HAP-1 (cell line): ENCODE measurements at regions not wholly inside any gene's neighbourhood (a gene's known extent, or its start where the extent isn't known, plus 50 kb on each side); places are given as distances from the start of the nearest gene placed in this dataset.

ENCODE experiments used
- DNase-seq, 2 experiments: peaks; one replicate each; pipeline ENCODE4 v3.0.0-alpha.2; 2016 to 2020; ENCODE audit warnings: low spot score in 2 of 2
- H3K27me3 ChIP-seq: fragments of 250-450 bp; sonication (Bioruptor Pico); 2 replicates; pipeline ENCODE4 v1.5.1; 2020; ENCODE audit warnings: low read depth, mild to moderate bottlenecking, moderate library complexity
- H3K36me3 ChIP-seq: fragments of 250-450 bp; sonication (Bioruptor Pico); replicated peaks from 2 replicates; pipeline ENCODE4 v1.5.1; 2020; ENCODE audit warnings: mild to moderate bottlenecking
- H3K4me1 ChIP-seq: fragments of 250-450 bp; sonication (Bioruptor Pico); 2 replicates; pipeline ENCODE4 v1.5.1; 2020; ENCODE audit warnings: mild to moderate bottlenecking
- H3K4me3 ChIP-seq: fragments of 250-450 bp; sonication (Bioruptor Pico); 2 replicates; pipeline ENCODE4 v1.5.1; 2020; ENCODE audit warnings: mild to moderate bottlenecking, moderate library complexity
- H3K9me3 ChIP-seq: fragments of 250-450 bp; sonication (Bioruptor Pico); 2 replicates; pipeline ENCODE4 v1.5.1; 2020; ENCODE audit warnings: mild to moderate bottlenecking, moderate library complexity
- in situ Hi-C: fragments of 300-500 bp; cut with MboI; formaldehyde crosslinking; loops from 3 replicates; pipeline ENCODE4 v1.14.3; 2020; ENCODE audit warnings: low sequenced_read_pairs, inconsistent platforms, mixed read lengths

DNA sequence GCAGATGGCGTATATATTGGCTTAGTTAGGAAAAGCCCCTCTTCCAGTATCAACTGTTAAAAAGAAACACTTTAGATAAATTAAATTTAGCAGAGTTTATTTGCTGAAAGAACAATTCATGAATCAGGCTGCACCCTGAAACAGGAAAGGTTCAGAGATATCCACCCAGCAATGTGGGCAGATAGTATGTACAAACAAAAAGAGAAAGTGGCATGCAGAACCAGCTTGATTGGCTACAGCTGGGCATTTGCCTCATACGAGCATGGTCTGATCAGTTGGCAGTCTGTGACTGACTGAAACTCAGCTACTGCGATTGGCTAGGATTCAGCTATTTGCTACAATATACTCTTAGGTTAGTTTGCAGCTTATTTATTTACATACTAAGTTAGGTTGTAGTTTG is 98.2 kb downstream of the ZC3H11B start:
- no peaks in the 10 kb centered on the region for H3K4me1 ChIP-seq
- no peaks in the 10 kb centered on the region for H3K9me3 ChIP-seq
- H3K36me3 ChIP-seq = no peaks in the 10 kb centered on the region
- H3K4me3 ChIP-seq = no peak overlapping the region
- in situ Hi-C loops = no loop called here
- DNase-seq = no peak
- no peaks in the 10 kb centered on the region for H3K27me3 ChIP-seq

DNA sequence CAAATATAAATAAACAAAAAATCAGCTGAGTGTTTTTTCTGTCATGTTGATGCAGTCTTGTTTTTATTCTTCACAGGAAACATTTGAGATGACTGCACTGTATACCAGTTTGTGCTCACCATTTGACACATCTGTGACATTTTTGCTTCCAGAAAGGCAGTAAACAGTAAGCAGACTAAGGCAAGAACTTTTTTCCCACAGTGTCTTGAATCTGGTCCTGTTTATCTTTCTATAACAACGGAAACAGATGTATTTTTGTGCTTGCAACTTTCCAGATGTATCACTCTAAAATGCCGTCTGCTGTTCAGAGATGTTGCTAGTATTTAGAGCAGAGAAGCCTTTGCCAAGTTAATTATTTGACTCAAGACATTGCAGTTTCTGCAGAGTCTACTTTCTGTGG is 105.5 kb downstream of the ZC3H11B start:
- no peaks in the 10 kb centered on the region; the same call in 1 of the 2 replicates for H3K9me3 ChIP-seq
- no peak for DNase-seq
- H3K4me3 ChIP-seq = no peak overlapping the region
- in situ Hi-C loops = no loop called here
- no peaks in the 10 kb centered on the region for H3K36me3 ChIP-seq
- no peaks in the 10 kb centered on the region for H3K27me3 ChIP-seq
- no peaks in the 10 kb centered on the region for H3K4me1 ChIP-seq

DNA sequence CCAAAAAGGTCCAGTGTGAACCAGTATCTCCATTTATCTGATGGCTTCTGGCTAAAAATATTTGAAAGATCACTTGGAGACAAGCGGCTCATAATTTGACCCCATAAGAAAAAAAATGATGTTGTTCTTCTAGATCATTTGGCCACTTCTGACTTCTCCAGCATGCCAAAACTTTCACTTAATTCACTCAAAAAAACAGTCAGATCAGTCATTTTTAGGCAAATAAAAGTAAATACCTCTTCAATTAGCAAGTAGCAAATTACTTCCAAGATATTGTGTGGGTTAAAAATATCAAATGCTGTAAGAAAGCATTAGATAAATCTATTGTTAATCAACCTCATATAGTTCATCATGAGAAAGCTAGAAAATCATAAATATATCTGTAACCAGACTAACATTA is 106.0 kb downstream of the ZC3H11B start:
- Histone ChIP-seq H3K9me3 (peaks cover 2% of the 10 kb centered on the region; the same call in 1 of the 2 replicates), H3K4me3 (no peak overlapping the region), H3K36me3 (no peaks in the 10 kb centered on the region), H3K4me1 (no peaks in the 10 kb centered on the region), H3K27me3 (no peaks in the 10 kb centered on the region)
- in situ Hi-C loops = no loop called here
- no peak for DNase-seq

DNA sequence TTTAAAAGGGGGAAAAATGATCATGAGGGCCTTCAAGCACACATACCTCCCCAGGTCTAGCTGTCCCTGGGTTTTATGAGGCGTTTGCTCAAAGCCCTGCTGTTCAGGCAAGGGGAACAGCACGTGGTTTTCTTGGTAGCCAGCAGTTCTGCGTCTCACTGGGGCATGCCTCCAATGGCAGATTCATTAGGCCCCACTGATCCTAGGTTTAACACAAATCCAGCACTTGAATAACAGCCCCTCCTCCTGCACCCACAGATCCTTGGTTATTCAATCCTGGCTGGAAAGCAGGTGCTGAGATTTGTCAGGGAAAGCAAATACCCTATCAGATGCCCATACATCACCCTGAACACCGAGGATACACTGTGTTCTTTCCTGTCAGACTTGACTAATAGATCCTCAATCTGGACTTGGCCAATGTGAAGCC is 106.4 kb downstream of the ZC3H11B start:
- no peak for DNase-seq
- peaks cover 2% of the 10 kb centered on the region; the same call in 1 of the 2 replicates for H3K9me3 ChIP-seq
- no peaks in the 10 kb centered on the region for H3K36me3 ChIP-seq
- no peaks in the 10 kb centered on the region for H3K27me3 ChIP-seq
- H3K4me3 ChIP-seq = no peak overlapping the region
- no peaks in the 10 kb centered on the region for H3K4me1 ChIP-seq
- in situ Hi-C loops = no loop called here

DNA sequence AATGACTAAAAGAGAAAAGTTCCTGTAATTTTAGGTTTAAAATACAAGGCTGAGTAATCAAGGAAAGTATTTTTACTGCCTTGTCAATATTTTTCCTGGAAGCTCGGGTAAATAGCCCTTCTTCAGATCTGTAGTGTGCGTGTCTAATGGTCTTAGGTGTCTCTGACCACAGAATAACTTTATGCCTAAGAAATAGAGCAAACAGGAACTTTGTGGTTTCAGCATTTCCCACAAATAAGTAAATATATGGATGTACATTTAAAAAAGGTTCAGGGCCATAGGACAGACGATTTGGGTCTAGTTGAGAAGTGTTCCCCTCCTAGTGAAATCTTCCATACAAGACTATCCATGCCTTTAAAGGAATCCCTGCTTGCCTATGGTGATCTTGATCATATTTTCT is 107.0 kb downstream of the ZC3H11B start:
- no peak overlapping the region for H3K4me3 ChIP-seq
- H3K4me1 ChIP-seq = no peaks in the 10 kb centered on the region
- in situ Hi-C loops = no loop called here
- no peaks in the 10 kb centered on the region for H3K36me3 ChIP-seq
- H3K27me3 ChIP-seq = no peaks in the 10 kb centered on the region
- peaks cover 2% of the 10 kb centered on the region; the same call in 1 of the 2 replicates for H3K9me3 ChIP-seq
- no peak for DNase-seq

DNA sequence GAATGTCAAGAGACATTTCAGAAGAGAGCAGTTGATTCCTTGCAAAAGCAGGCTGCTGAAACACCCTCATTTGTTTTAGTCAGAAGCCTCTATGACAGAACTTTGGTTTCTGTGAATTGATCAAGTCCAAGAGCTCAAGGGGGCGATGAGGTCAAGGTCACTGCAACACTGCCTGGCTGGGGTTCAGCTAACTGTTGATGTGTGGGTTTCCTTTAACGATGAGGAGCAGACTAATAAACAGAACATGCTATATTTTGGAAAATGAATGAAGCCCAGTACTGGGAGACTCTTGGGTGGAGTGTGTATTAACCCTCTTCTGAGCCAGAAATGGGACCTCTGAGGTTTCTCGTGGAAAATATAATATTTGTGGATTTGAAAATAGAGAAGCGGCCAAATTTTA is 109.3 kb downstream of the ZC3H11B start:
- no peaks in the 10 kb centered on the region for H3K27me3 ChIP-seq
- no peaks in the 10 kb centered on the region for H3K36me3 ChIP-seq
- no peaks in the 10 kb centered on the region for H3K4me1 ChIP-seq
- H3K9me3 ChIP-seq = peaks cover 2% of the 10 kb centered on the region; the same call in 1 of the 2 replicates
- H3K4me3 ChIP-seq = no peak overlapping the region
- no peak for DNase-seq
- in situ Hi-C loops = no loop called here

DNA sequence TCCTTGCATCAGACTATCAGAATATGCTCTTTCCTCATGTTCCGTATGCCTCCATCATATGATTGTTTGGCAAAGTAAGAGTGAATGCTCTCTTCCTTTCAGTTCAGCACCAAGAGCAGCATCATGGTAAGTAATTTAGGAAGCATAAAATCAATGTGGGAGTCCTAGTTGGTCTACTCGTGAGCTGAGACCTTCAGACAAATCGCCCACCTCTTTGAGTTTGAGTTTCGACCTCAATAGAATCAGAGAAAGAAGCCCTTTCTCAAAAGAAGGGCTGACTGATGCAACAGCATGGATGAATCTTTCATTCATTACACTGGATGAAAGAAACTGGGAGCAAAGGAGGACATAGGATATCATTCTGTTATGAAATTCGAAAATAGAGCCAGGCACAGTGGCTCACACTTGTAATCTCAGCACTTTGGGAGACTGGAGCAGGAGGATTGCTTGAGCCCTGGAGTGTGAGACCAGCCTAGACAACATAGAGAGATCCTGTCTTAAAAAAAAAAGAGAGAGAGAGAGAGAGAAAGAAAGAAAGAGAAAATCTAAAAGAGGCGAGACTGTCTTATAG is 112.5 kb downstream of the ZC3H11B start:
- Histone ChIP-seq H3K4me1 (no peaks in the 10 kb centered on the region), H3K36me3 (no peaks in the 10 kb centered on the region), H3K9me3 (peaks cover 2% of the 10 kb centered on the region; the same call in 1 of the 2 replicates), H3K27me3 (no peaks in the 10 kb centered on the region), H3K4me3 (no peak overlapping the region)
- no peak for DNase-seq
- in situ Hi-C loops = no loop called here

DNA sequence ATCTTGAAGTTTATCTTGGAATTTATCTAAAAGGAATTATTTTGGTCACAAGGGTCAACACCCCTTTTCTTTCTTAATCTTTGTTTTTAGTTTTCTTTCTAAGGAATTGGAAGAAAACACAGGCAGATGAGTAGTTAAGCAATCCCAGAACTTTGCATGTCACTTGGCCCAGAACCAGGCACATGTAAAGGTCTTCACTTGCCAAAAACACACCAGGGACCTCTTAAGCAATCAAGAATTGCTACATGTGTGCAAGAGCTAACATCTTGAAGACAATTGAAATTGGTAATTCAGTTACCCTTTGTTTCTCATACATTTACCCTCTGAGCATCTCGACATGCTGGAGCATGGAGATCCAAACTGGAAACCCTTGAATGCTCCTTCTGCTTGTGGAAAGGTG is 114.2 kb downstream of the ZC3H11B start:
- Histone ChIP-seq H3K9me3 (peaks cover 2% of the 10 kb centered on the region; the same call in 1 of the 2 replicates), H3K27me3 (no peaks in the 10 kb centered on the region), H3K4me3 (no peak overlapping the region), H3K4me1 (no peaks in the 10 kb centered on the region), H3K36me3 (no peaks in the 10 kb centered on the region)
- no peak for DNase-seq
- in situ Hi-C loops = no loop called here

DNA sequence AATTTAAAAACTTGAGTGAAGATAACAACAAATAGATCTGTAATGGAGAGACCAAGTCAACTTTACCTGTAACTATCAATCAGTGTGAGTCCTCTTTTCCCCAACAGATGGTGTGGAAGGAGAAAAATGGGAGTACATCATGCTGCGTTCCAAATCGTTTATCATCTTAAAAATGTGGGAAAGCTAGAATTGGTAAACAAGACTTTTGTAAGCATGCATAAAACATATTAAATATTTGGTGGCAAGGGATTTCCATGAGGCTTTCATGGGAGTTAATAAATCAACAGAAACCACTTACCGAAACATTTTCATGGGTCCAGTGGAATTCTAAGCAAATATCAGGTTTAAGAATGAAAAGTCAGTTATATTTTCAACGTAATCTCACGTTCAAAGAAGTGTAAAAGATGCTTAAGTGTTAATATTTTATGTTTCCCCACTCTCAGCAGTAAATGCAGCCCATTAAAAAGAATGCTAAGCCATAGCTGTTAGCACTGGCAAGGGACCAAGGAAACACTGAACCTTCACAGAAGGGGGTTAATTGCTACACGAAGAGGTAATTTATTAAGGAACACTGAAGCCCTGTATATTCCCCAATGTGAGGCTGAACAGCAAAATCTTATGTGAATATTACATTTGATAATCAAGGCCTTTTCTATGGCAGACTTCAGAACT is 117.0 kb downstream of the ZC3H11B start:
- Histone ChIP-seq H3K4me3 (no peak overlapping the region), H3K9me3 (no peaks in the 10 kb centered on the region), H3K27me3 (no peaks in the 10 kb centered on the region), H3K4me1 (no peaks in the 10 kb centered on the region), H3K36me3 (no peaks in the 10 kb centered on the region)
- in situ Hi-C loops = no loop called here
- DNase-seq = no peak

DNA sequence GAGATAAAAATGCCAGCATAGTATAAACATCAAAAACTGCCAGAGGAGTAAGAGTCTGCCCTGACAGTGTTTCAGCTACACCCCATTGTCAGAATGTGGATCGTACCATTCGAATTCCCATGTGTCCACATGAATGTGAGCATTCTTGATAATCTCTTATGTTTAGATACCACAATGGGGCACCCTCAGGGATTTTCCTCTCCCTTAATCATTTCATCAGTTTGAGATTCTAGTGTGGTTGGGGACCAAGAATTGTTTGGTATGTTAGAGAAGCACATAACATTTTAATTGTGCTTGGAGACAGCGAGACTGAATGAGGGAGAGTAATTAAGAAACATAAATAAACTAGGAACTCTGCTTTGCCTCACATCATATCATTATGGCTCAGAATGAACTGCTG is 120.2 kb downstream of the ZC3H11B start:
- H3K4me1 ChIP-seq = no peaks in the 10 kb centered on the region
- H3K36me3 ChIP-seq = no peaks in the 10 kb centered on the region
- H3K4me3 ChIP-seq = no peak overlapping the region
- H3K9me3 ChIP-seq = no peaks in the 10 kb centered on the region
- no peak for DNase-seq
- in situ Hi-C loops = no loop called here
- no peaks in the 10 kb centered on the region for H3K27me3 ChIP-seq

DNA sequence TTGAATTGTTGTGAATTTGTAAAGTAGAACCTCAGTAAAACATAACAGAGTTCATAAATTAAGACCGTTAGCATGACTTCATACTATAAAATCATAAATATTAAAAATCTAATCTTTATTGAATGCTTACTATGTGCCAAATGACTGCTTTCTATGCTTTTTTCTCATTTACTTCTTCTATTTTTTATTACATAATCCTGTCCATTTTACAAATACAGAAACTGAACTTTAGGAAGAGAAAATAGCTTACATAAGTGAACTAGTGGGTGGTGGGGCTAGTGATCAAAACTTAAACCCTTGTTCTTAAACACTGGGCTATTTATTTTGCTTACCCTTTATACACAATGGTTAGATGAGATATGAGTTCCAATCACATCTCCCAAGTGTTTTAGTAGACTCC is 122.3 kb downstream of the ZC3H11B start:
- Histone ChIP-seq H3K27me3 (no peaks in the 10 kb centered on the region), H3K9me3 (no peaks in the 10 kb centered on the region), H3K4me3 (no peak overlapping the region), H3K36me3 (no peaks in the 10 kb centered on the region), H3K4me1 (no peaks in the 10 kb centered on the region; the same call in 1 of the 2 replicates)
- in situ Hi-C loops = no loop called here
- DNase-seq = no peak

DNA sequence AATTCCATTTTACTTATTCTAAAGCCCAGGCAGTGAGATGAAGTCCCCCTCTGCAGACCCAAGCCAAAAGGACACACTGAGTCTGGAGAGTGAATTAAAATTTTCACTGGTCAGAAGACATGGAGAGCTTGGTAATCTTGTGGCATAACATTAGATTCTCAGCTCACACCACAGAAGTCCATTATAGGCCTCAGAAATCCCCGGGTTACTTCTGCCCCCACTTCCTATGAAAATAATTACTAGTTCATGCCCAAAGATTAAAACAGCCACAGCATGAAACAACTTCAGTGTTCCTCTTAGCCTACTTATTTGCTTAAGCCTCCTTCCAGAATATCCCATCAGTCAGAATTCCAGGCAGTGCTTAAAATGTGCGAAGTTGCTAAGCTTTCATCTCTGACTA is 123.3 kb downstream of the ZC3H11B start:
- in situ Hi-C loops = no loop called here
- no peaks in the 10 kb centered on the region; the same call in 1 of the 2 replicates for H3K4me1 ChIP-seq
- H3K36me3 ChIP-seq = no peaks in the 10 kb centered on the region
- H3K9me3 ChIP-seq = no peaks in the 10 kb centered on the region
- no peak overlapping the region for H3K4me3 ChIP-seq
- H3K27me3 ChIP-seq = no peaks in the 10 kb centered on the region
- no peak for DNase-seq

DNA sequence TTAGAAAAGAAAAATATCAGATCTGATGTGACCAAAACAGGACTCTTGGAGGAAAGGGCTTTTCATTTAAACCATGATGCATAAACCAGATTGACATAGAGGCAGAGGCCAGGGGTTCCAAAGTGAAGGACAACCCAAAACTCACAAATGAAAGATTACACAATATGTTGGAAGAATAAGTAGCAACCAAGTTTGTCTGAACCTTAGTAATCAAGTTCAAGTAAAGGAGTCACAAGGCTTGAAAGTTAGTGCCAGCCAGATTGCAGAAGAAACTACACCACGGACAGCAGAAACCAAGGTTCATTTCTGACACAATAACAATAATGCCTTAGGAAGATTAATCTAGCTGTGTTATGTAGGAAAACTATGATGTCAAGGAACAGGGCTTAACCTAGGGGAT is 124.6 kb downstream of the ZC3H11B start:
- Histone ChIP-seq H3K9me3 (no peaks in the 10 kb centered on the region), H3K27me3 (no peaks in the 10 kb centered on the region), H3K4me1 (no peaks in the 10 kb centered on the region; the same call in 1 of the 2 replicates), H3K36me3 (no peaks in the 10 kb centered on the region), H3K4me3 (no peak overlapping the region)
- DNase-seq = no peak
- in situ Hi-C loops = no loop called here

DNA sequence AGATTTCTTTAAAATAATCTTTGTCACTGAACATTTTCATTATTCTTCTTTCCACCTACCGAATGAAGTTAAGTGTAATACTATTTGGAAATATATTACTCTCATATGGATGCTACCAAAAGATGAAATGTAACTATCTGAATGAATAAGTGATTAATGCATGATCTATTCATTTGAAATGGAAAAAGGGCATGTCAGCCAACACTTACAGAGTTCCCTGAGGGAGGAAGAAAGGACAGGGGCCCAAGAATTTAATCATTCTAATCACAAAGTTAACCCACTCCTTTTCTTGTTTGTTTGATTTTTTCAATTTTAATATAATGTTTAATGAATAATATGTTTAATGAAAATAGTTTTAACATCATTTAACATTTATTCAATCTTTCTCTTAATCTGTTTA is 129.4 kb downstream of the ZC3H11B start:
- no peaks in the 10 kb centered on the region for H3K27me3 ChIP-seq
- H3K9me3 ChIP-seq = no peaks in the 10 kb centered on the region
- no peak overlapping the region for H3K4me3 ChIP-seq
- H3K4me1 ChIP-seq = no peaks in the 10 kb centered on the region; the same call in none of the 2 replicates
- no peak for DNase-seq
- in situ Hi-C loops = no loop called here
- H3K36me3 ChIP-seq = no peaks in the 10 kb centered on the region
